ENCODE measurements at regions not wholly inside any gene's neighbourhood (a gene's known extent, or its start where the extent isn't known, plus 50 kb on each side); places are given as distances from the start of the nearest gene placed in this dataset.
"Not testable (repeated sequence)": the region's sequence is repeated elsewhere in the genome, so short reads cannot be mapped to it uniquely, and the experiment has no call there.

DNA sequence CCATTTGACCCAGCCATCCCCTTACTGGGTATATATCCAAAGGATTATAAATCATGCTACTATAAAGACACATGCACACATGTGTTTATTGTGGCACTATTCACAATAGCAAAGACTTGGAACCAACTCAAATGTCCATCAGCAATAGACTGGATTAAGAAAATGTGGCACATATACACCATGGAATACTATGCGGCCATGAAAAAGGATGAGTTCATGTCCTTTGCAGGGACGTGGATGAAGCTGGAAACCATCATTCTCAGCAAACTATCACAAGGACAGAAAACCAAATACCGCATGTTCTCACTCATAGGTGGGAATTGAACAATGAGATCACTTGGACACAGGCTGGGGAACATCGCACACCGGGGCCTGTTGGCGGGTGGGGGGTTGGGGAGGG is 913.4 kb upstream of the DIAPH2 start:
- DNase-seq = not testable (repeated sequence)

DNA sequence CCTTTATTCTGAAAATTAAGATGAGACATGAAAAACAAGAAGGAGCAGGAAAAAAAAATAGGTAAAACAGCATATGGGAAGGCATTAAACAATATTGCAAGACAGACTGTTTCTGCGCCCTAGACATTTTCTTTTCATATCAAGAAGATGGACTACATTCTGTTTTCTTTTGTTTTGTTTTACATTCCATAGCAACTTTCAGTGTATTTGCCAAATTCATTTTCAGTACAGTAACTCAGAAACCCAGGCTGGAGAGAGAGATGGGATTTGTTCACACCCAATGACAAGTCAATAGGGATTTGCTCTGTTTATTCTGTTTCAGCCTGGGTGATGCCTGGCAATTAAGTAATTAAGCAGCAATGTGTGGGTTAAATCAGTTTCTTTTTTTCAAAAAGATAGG is 892.8 kb upstream of the DIAPH2 start:
- DNase-seq = no peak

DNA sequence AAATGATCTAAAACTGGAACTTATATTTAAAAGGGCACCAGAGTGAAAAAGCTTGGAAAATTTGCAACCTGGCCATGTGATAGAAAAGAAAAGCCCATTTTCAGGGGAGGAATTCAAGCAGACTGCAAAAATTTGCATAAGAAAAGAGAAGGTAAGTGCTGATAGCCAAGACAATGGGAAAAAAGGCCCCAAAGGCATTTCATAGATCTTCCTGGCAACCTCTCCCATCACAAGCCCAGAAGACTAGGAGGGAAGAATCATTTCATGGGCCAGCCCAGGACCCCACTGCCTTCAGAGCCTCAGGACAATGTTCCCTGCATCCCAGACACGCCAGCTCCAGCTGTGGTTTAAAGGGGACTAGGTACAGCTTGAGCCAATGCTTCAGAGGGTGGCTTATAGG is 887.3 kb upstream of the DIAPH2 start:
- no peak for DNase-seq

DNA sequence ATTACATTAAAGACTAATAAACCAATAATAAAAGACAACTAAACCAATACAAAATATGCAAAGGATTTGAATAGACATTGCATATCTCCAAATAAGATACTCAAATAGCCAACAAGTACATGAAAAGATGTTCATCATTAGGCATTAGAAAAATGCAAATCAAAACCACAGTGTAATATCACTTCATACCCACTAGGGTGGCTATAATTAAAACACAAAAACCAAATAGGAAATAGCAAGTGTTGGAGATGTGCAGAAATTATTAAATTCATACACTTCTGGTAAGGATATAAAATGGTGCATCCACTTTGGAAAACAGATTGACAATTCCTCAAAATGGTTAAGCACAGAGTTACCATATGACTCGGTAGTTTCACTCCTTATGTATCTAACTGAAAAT is 860.8 kb upstream of the DIAPH2 start:
- DNase-seq = no peak

DNA sequence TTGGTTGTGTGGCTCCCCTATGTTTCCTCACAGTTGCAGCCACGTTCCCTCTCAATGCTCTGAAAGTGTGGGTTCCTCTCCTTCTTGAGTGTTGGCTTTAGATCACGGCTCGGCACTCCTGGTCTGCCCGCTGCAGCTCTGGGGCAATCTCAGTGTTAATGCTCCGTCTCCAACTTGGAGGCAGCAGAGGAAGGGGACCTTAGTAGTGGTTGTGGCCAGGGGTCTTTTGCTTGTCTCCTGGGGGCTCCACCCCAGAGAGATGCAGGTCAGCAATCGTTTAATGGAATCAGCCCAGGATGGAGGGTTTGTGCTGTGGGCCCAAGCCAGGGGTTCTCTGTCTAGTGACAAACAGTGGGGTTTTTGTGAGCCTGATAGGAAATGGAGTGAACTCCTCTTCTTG is 849.4 kb upstream of the DIAPH2 start:
- no peak for DNase-seq

DNA sequence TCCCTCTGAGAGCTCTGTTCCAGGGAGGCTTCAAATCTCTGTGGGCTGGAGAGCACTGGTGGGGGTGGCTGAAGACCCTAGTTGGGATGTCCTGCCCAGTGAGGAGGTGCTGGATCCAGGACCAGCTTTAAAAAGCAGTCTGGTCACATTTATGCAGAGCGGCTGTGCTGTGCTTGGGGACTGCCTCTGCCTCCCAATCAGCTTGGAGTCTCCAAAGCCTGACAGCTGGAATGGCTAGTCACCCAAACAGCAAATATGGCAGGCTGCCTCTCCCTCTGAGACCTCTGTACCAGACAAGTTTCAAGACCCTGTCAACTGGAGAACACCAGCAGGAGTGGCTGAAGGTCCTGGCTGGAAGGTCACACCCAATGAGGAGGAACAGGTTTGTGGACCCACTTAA is 848.1 kb upstream of the DIAPH2 start:
- no peak for DNase-seq

DNA sequence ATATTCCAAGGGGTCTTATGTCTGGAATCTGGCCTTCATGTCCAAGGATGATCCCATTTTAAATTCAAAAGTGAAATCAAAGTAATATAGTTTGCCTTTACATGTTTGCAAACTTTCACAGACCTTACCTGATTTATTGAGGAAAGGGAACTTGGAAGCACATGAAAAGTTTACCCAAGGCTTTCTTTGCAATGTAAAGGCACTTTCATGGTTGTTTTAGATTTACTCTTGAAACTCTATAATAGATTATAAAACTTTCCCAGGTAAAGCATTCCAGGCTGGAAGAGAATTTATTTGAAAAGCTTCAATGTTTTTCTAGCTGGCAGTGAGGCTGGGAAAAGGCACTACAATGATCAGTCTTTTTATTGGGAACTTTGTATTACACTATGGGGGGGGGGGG is 842.8 kb upstream of the DIAPH2 start:
- no peak for DNase-seq

DNA sequence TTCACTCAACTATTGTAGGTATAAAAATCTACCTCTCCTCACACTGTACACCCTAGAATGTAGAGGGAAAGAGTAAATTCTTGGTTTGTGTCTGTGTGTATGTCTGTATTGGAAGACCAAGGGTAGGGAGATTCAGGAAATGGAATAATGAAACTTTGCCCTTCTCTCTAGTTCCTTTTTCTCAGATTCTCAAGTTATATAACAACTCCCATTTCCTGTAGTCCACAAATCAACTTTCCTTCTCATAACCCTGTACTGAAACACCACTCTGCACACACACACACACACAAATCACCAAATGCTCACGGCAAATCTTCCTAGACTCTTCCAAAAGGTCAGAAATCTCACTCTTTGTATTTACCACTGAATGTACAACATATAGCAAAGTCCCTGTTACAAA is 824.5 kb upstream of the DIAPH2 start:
- no peak for DNase-seq

DNA sequence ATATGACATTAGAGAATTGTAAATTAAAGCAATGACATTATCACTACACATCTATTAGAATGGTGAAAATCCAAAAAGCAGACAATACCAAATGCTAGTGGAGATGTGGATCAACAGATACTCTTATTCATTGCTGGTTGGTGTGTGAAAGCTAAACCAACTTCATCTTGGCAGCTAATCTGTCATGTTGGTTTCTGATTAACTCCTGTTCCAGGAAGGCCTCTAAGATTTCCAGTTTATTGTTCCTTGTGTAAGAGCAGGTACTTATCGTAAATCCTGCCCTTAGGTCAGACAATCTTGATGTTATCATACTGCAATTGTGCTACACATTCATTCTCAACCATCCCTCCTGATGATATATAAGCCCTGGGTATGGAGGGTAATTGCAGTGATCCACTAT is 809.0 kb upstream of the DIAPH2 start:
- DNase-seq = no peak

DNA sequence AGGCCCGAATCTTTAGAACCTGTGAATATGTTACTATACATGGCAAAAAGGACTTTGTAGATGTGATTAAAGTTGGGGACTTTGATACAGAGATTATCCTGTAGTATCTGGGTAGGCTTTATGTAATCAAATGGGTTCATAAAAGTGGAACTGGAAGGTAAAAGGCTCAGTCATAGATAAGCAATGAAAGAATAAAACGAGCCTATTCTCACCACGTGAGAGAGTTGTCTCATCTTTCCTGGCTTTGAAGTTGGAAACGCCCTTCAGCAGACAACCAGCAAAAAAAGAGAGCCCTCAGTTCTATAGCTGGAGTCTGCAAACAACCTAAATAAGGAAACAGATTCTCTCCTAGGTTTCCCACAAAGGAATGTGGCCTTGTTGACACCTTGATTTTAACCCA is 805.8 kb upstream of the DIAPH2 start:
- no peak for DNase-seq

DNA sequence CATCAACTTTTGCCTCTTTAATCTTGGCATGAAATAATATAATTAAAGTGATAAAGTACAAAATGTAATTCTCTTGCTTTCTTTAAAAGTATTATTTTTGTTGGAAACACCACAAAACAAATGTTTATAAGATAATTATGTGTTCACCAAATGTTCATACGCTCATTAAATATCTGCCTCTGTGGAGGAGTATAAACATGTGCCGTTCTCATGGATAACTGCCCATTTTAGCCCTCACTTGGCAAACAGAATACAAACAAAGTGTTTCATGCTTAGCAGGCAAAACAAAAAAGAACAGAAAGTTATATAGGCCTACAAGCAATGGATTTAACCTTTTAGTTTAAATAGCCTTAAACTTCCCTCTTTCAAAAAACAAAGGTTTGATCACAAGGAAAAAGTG is 800.5 kb upstream of the DIAPH2 start:
- DNase-seq = no peak

DNA sequence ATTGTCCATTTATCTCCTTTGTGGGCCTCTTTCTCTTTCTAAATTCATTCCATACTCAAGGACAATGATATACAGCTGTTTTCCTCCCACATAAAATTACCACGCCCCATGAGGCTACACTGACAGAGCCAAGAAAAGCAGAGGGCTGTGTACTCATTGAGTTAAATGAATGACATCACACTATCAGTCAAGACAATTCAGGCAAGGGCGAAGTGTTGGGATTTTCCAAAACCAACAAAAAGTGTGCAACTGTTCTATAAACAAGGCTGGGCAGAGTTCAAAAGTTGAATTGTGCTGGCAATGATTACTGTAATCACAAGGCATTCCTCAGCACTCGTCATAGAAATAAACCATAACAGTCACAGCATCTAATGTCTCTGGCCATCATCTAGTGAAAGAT is 799.6 kb upstream of the DIAPH2 start:
- no peak for DNase-seq

DNA sequence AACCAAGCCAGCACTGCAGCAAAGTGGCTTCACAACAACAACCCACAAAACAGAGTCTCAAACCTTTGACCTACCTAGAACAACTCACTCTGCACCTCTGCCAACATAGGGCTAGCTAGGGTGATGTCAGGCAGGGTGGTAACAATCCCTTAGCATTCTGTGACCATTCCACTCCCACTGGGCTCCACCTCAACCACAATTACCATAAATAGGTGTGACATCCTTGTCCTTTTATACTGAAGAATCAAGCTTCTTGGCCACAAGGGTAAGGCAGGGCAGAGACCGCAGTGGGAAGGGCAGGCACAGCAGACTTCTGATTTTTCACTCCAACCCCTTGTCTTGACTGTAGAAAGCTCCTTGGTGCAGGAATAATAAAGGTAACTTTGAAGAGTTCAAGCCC is 795.4 kb upstream of the DIAPH2 start:
- no peak for DNase-seq

DNA sequence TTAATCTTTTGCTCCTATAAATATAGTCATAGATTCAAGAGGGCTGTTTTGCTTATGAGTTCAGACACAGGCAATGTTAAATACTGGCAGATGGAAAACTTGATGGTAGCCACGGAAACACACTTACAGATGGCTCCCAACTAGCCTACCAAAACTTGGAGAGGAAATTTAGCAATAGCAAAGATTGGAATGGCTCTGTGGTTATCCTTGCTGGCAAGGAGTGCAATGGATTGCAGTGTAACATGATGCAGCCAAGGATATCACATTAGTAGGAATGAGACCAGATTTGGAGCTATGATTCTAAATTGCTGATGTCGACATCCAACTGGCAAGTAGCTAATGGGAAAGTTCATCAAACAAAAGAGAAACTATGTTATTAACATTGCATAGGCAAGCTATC is 791.0 kb upstream of the DIAPH2 start:
- no peak for DNase-seq

DNA sequence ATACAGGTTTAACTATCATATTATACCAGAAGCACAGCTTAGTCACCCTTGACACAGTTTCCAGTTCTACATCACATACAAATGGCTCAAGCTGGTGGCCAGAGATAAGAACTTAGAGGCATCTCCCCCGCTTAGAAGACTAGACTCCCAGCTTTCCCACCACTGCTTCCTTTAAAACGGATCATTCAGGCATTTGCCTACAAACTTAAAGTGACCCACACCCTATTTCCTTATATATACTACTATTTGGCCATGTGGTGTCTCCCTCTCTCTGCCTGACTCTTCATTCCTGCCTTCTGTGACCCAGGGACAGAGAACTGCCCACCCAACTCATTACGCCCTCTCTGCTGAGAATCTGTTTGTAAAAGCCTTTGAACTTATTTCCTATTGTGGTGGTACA is 781.2 kb upstream of the DIAPH2 start:
- no peak for DNase-seq

DNA sequence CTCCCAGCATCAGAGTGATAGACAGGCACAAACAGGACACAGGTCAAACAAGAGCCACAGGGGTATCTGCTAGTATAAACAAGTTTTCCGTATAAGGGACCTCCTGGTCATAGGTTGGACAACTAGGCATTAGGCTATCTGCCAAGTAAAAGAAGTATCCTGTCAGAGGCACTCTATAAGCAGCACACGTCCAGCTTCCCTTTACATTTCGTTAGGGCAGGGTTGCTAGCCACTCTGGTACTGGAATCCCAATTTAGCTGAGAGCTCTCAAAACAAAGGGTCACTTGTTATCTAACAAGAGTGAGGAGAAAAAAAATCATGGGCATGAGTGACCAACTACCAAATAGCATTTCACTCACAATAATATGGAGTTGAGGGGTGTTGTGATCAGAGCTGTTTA is 780.7 kb upstream of the DIAPH2 start:
- DNase-seq = no peak

DNA sequence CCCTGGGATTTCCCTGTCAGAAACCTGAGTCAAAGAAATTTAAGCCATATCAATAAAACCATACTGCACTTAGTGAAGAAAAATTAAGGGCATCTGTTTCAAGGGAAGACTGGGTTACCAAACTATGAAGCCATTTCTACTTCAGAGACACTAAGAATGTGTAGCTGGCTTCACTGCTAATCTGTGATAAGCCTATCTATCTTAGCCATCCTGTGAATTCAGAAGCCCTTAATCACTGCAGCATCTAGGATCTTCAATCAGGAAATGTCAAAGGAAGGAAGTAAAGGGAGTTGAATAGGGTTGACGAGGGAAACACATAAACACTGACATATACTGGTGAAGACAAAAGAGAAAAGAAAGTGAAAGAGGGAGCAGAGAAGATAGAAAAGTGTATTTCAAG is 777.6 kb upstream of the DIAPH2 start:
- no peak for DNase-seq

DNA sequence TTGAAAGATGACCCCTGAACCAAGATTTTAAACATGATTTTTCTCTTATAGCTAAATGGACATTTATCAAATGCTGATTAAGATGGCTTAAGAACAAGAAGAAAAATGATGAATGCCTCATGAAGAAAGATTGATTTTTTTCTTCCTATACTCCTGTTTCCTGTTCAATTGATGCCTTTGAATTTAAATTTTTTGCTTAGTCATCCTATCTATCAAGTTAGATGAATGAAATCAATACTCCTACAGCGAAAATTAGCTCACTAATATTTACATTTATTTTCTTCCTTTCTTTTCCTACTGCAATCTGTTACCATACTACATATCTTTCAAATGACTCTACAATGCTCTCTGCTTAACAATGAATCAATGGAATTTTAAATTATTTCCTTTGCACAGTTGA is 773.6 kb upstream of the DIAPH2 start:
- no peak for DNase-seq

DNA sequence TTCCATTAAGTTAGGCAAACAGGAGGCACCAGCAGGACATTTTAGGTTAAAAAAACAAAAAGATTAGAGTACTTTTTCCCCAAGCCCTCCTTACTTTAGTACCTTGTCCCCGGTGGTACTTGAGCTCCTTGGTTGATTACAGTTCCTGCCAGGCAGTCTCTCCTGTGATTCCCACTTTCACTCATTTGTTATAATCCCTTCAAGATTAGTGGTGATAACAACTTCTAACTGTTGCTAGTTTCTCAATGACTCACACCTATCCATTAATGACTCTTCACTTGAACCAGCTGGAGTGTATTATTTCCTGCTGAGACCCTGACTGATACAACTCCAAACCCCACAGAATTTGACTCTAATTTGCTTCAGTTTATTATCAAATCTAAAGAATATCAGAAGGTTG is 765.0 kb upstream of the DIAPH2 start:
- DNase-seq = no peak

DNA sequence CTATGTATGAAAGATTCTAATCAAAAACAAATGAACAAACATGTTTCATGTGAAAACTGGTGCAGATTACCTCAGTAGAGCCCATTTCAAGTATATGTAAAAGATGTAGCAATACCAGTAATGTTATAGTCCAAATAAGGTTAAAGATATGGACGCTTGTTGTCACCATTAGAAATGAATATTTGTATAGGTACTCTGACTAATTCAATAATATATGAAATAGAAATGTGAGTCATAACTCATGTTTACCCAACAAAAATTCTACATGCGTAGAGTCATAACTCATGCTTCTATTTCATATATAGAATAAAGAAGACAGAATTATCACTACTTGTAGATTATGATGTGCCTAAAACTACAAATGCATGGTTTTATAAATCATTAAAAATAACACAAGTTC is 739.1 kb upstream of the DIAPH2 start:
- DNase-seq = no peak

DNA sequence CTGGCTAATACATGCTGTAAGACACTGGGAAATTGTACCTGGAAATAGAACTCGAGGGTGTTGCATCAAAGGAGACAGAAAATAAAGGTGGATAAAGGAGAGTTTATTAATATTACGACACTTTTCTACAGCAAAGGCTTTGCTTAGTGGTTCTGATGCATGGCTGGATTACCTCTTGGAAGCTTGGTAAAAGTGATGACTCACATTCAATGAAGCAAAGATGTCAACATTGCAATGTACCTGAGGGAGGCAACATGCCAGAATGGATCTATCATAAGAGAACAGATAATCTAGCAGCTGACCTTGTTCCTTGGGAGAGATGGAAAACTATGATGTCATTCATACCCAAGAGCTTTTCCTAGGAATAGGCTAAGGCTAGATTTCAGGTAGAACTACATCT is 735.1 kb upstream of the DIAPH2 start:
- DNase-seq = no peak

DNA sequence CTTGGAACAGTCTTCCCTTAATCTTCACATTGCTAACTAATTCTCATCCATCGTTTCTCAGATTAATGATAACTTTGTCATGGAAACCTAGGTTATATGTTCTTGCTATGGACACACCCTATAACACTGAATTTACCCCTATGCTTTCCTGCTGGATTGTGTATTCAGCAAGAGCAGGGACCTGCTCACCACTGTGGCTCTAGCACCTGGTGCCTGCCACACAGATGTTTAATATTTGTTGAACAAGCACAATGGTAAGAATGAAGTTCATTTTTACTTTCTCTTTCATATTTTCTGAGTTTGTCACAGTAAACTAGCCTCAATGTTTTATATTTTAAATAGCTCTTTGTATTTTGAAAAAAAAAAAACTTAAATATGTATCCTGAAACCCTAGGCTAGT is 734.0 kb upstream of the DIAPH2 start:
- no peak for DNase-seq

DNA sequence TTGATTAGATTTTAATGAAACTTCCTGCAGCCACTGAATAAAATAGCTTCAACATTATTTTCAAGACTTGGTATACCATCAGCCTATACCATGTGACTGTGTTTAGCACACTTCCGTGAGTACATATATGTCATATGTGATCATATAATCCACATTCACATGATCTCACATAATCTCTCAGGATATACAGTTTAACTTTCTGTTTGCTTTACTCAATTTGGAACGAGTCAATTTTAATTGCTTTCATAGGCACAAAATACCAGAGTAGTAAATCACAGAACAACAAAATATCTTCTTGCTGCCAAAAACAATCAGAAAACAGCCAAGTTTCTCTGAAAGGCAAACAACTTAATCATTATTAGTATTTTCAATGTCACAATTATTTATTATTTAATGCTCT is 731.1 kb upstream of the DIAPH2 start:
- no peak for DNase-seq

DNA sequence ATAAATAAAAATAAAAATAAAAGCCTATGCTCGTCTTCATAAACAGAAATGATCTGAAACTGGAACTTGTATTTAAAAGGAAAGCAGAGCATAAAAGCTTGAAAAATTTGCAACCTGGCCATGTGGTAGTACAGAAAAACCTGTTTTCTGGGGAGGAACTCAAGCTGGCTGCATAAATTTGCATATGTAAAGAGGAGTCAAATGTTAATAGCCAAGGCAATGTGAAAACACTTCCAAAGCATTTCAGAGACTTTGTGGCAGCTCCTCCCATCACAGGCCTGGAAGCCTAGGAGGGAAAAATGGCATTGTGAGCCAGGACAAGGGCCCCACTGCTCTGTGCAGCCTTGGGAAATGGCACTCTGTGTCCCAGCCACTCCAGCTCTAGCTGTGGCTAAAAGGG is 727.9 kb upstream of the DIAPH2 start:
- no peak for DNase-seq

DNA sequence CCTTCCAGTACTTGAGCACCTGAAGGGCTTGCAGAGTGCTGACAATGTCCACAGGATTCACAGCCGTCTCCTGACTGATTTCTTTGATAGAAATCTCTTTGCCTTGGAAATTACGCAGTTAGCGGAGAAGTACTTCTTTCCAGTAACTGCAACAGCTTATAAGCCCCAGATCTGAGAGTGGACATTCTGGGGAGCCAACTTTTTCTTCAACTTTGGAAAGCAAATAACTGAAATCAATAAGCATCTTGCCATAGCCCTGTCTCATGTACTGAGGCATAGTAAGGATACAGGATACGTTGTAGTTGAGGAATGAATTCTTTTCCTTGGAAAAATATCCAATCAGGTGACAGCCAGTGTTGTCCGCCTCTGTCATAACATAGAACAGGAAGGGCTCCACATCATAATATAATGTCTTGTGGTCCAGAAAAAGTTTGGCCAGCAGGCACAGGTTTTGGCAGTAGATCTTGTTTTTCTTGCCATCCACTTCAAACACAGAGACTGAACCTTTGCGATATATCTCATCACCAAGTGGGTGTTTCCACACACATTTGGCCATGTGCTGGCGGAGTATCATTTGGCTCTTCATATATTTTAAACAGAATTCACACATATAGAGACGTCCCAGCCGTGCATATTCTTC is 711.1 kb upstream of the DIAPH2 start:
- DNase-seq = not testable (repeated sequence)

All from hypothalamus (tissue), 51 donors.